ENCODE measurements at regions not wholly inside any gene's neighbourhood (a gene's known extent, or its start where the extent isn't known, plus 50 kb on each side); places are given as distances from the start of the nearest gene placed in this dataset.

DNA sequence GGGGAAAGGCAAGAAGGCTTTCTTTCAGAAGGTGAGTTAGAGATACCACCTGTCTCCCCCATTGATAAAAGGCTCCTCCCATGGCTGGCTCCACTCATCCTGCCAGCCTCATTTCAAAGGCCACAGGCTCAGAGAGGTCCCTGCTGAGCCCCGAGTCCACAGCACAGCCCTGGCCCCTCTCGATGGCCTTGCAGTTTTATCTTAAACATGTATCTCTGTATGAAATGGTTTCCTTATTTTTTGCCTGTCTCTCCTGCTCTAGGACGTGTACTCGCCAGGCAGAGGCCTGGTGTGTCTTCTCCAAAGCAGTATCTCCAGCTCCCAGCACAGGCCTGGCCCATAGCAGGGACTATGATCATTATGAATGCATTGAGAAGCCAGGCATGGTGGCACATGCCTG lies 160.5 kb upstream of the NSMCE3 start:
- no CpG with 5 or more reads among the region's 4 CpGs for WGBS (ENCODE audit: extremely low coverage, insufficient coverage, insufficient read length)
- no peak overlapping the region for H3K18ac ChIP-seq (ENCODE audit: low read length)

DNA sequence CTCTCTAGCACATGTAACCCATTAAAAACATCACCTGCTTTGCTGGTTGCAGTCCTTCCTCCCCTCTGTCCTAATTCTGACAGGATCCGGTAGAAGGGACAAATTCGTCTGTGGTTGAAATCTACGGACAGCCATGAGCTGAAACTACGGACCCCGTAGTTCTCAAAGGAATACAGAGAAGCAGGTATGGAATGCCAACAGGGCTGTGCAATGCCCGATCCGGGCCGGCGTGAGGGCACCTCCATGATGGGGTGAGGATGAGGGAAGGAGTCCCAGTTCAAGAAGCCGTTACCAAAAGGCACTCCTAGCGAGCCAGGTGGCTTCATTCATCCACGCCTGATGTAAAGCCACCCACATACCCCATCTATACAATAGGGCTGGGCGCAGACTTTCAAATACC lies 160.0 kb upstream of the NSMCE3 start:
- Histone ChIP-seq H3K14ac (ENCODE audit: low read length) (no peak overlapping the region), H3K4me2 (ENCODE audit: low read length) (no peak overlapping the region), H2AK5ac (ENCODE audit: low read length) (no peak overlapping the region), H2BK120ac (ENCODE audit: insufficient read depth, low read length, poor library complexity) (no peak overlapping the region), H3K27me3 (ENCODE audit: insufficient read depth, low read length) (peaks cover 2% of the 10 kb centered on the region), H2AFZ (ENCODE audit: insufficient read depth, low read length, poor library complexity) (no peak overlapping the region), H3K36me3 (ENCODE audit: control insufficient read depth in 1 of 2, insufficient read depth in 2 of 2, low read length in 2 of 2) (no peaks in the 10 kb centered on the region), H3K9me3 (ENCODE audit: insufficient read depth, low read depth, low read length) (peaks cover 3% of the 10 kb centered on the region), H3K79me2 (ENCODE audit: control insufficient read depth, insufficient read depth, low read length, poor library complexity) (no peaks in the 10 kb centered on the region), H3K79me1 (ENCODE audit: low read length) (no peaks in the 10 kb centered on the region), H3K9ac (ENCODE audit: low read length) (no peak overlapping the region), H2BK12ac (ENCODE audit: low read length) (no peak overlapping the region), H3K4me1 (ENCODE audit: control insufficient read depth in 1 of 2, insufficient read depth in 2 of 2, low read length in 2 of 2) (no peaks in the 10 kb centered on the region), H3K27ac (ENCODE audit: low read depth, low read length) (no peak overlapping the region), H4K12ac (ENCODE audit: low read depth, low read length) (no peak overlapping the region), H3K4me3 (ENCODE audit: low read depth, low read length) (no peak overlapping the region), H2BK5ac (ENCODE audit: low read depth, low read length, poor library complexity) (no peak overlapping the region), H4K8ac (ENCODE audit: low read depth, low read length) (no peak overlapping the region), H3K18ac (ENCODE audit: low read length) (no peak overlapping the region), H3K4ac (ENCODE audit: low read depth, low read length) (no peak overlapping the region), H4K91ac (ENCODE audit: low read depth, low read length) (no peak overlapping the region), H3K23ac (ENCODE audit: low read length) (no peak overlapping the region)
- DNase-seq: no peak
- WGBS (ENCODE audit: extremely low coverage, insufficient coverage, insufficient read length): no CpG with 5 or more reads among the region's 13 CpGs

More for the DNA sequence above, 160.5 kb upstream of the NSMCE3 start:
- Histone ChIP-seq H3K27ac (ENCODE audit: low read depth, low read length) (no peak overlapping the region), H2AK5ac (ENCODE audit: low read length) (no peak overlapping the region), H2BK12ac (ENCODE audit: low read length) (no peak overlapping the region), H3K4ac (ENCODE audit: low read depth, low read length) (no peak overlapping the region), H3K4me1 (ENCODE audit: control insufficient read depth in 1 of 2, insufficient read depth in 2 of 2, low read length in 2 of 2) (peaks cover 0 to 3% of the 10 kb centered on the region in 2 experiments), H2AFZ (ENCODE audit: insufficient read depth, low read length, poor library complexity) (no peak overlapping the region), H3K9me3 (ENCODE audit: insufficient read depth, low read depth, low read length) (peaks cover 3% of the 10 kb centered on the region), H3K27me3 (ENCODE audit: insufficient read depth, low read length) (peaks cover 2% of the 10 kb centered on the region), H4K91ac (ENCODE audit: low read depth, low read length) (no peak overlapping the region), H4K12ac (ENCODE audit: low read depth, low read length) (no peak overlapping the region), H3K9ac (ENCODE audit: low read length) (no peak overlapping the region), H3K14ac (ENCODE audit: low read length) (no peak overlapping the region), H3K79me2 (ENCODE audit: control insufficient read depth, insufficient read depth, low read length, poor library complexity) (no peaks in the 10 kb centered on the region), H3K23ac (ENCODE audit: low read length) (no peak overlapping the region), H3K4me2 (ENCODE audit: low read length) (no peak overlapping the region), H2BK5ac (ENCODE audit: low read depth, low read length, poor library complexity) (no peak overlapping the region), H2BK120ac (ENCODE audit: insufficient read depth, low read length, poor library complexity) (no peak overlapping the region), H3K79me1 (ENCODE audit: low read length) (no peaks in the 10 kb centered on the region), H4K8ac (ENCODE audit: low read depth, low read length) (no peak overlapping the region), H3K4me3 (ENCODE audit: low read depth, low read length) (no peak overlapping the region), H3K36me3 (ENCODE audit: control insufficient read depth in 1 of 2, insufficient read depth in 2 of 2, low read length in 2 of 2) (no peaks in the 10 kb centered on the region)
- no peak for DNase-seq

DNA sequence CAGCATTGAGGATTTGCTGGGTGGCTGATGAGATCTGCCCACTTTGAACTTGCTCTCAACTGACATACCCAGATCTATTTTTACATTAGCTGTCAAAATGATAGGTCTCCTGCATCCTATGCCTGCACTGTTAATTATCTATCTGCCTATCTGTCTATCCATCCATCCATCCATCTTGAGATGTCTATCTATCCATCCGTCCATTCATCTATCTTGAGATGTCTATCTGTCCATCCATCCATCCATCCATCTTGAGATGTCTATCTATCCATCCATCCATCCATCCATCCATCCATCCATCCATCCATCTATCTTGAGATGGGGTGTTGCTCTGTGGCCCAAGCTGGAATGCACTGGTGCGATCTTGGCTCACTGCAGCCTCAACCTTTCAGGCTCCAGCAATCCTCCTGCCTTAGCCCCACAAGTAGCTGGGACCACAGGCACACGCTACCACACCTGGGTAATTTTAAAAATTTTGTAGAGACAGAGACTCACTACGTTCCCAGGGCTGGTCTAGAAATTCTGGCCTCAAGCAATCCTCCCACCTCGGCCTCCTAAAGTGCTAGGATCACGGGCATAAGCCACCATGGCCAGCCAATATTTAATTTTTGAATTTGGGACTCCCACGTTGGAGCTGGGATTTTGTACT lies 159.4 kb upstream of the NSMCE3 start:
- Histone ChIP-seq H3K4me3 (ENCODE audit: low read depth, low read length) (no peak overlapping the region), H3K36me3 (ENCODE audit: control insufficient read depth in 1 of 2, insufficient read depth in 2 of 2, low read length in 2 of 2) (no peaks in the 10 kb centered on the region), H2BK120ac (ENCODE audit: insufficient read depth, low read length, poor library complexity) (no peak overlapping the region), H3K4me2 (ENCODE audit: low read length) (no peak overlapping the region), H4K12ac (ENCODE audit: low read depth, low read length) (no peak overlapping the region), H2AFZ (ENCODE audit: insufficient read depth, low read length, poor library complexity) (no peak overlapping the region), H3K18ac (ENCODE audit: low read length) (no peak overlapping the region), H3K27me3 (ENCODE audit: insufficient read depth, low read length) (peaks cover 2% of the 10 kb centered on the region), H3K4me1 (ENCODE audit: control insufficient read depth in 1 of 2, insufficient read depth in 2 of 2, low read length in 2 of 2) (no peaks in the 10 kb centered on the region), H3K27ac (ENCODE audit: low read depth, low read length) (no peak overlapping the region), H3K9ac (ENCODE audit: low read length) (no peak overlapping the region), H3K79me1 (ENCODE audit: low read length) (no peaks in the 10 kb centered on the region), H4K8ac (ENCODE audit: low read depth, low read length) (no peak overlapping the region), H3K14ac (ENCODE audit: low read length) (no peak overlapping the region), H3K9me3 (ENCODE audit: insufficient read depth, low read depth, low read length) (peaks cover 3% of the 10 kb centered on the region), H2AK5ac (ENCODE audit: low read length) (no peak overlapping the region), H3K79me2 (ENCODE audit: control insufficient read depth, insufficient read depth, low read length, poor library complexity) (no peaks in the 10 kb centered on the region), H2BK5ac (ENCODE audit: low read depth, low read length, poor library complexity) (no peak overlapping the region), H3K23ac (ENCODE audit: low read length) (no peak overlapping the region), H2BK12ac (ENCODE audit: low read length) (no peak overlapping the region), H4K91ac (ENCODE audit: low read depth, low read length) (no peak overlapping the region), H3K4ac (ENCODE audit: low read depth, low read length) (no peak overlapping the region)
- no peak for DNase-seq
- WGBS (ENCODE audit: extremely low coverage, insufficient coverage, insufficient read length): no CpG with 5 or more reads among the region's 7 CpGs

DNA sequence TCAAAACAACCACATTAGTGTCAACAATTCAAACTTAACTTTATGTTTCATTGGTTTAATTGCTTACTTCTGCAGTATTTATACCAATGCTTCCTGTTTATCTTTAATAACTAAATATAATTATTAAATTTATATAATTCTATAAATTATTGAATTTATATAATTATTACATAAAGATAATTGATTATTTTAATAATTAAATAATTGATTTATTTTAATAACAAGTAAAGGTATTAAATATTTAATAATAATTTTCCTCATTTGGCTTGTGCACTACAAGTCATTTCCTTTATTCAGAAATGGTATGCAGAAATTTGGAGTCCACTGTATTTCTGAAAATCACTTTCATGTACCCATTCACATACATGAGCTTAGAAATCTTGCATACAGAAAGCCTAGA lies 156.2 kb upstream of the NSMCE3 start:
- no peak for DNase-seq
- Histone ChIP-seq H3K4me3 (ENCODE audit: low read depth, low read length) (no peak overlapping the region), H3K9ac (ENCODE audit: low read length) (no peak overlapping the region), H3K27ac (ENCODE audit: low read depth, low read length) (no peak overlapping the region), H3K18ac (ENCODE audit: low read length) (no peak overlapping the region), H3K23ac (ENCODE audit: low read length) (no peak overlapping the region), H3K4me2 (ENCODE audit: low read length) (no peak overlapping the region), H3K4ac (ENCODE audit: low read depth, low read length) (no peak overlapping the region), H3K79me1 (ENCODE audit: low read length) (no peaks in the 10 kb centered on the region), H4K12ac (ENCODE audit: low read depth, low read length) (no peak overlapping the region), H2BK5ac (ENCODE audit: low read depth, low read length, poor library complexity) (no peak overlapping the region), H3K4me1 (ENCODE audit: control insufficient read depth in 1 of 2, insufficient read depth in 2 of 2, low read length in 2 of 2) (no peaks in the 10 kb centered on the region), H2BK120ac (ENCODE audit: insufficient read depth, low read length, poor library complexity) (no peak overlapping the region), H3K9me3 (ENCODE audit: insufficient read depth, low read depth, low read length) (no peaks in the 10 kb centered on the region), H2AK5ac (ENCODE audit: low read length) (no peak overlapping the region), H4K91ac (ENCODE audit: low read depth, low read length) (no peak overlapping the region), H4K8ac (ENCODE audit: low read depth, low read length) (no peak overlapping the region), H3K27me3 (ENCODE audit: insufficient read depth, low read length) (peaks cover 2% of the 10 kb centered on the region), H3K14ac (ENCODE audit: low read length) (no peak overlapping the region), H3K79me2 (ENCODE audit: control insufficient read depth, insufficient read depth, low read length, poor library complexity) (no peaks in the 10 kb centered on the region), H2BK12ac (ENCODE audit: low read length) (no peak overlapping the region), H2AFZ (ENCODE audit: insufficient read depth, low read length, poor library complexity) (no peak overlapping the region), H3K36me3 (ENCODE audit: control insufficient read depth in 1 of 2, insufficient read depth in 2 of 2, low read length in 2 of 2) (no peaks in the 10 kb centered on the region)
